Gastrocnemius medialis (tissue), 4 donors: ENCODE measurements at regions not wholly inside any gene's neighbourhood (a gene's known extent, or its start where the extent isn't known, plus 50 kb on each side); places are given as distances from the start of the nearest gene placed in this dataset.

ENCODE experiments used
- CTCF ChIP-seq, 5 experiments: fragments of 450-650 bp in 3 of 5; fragments of 200-600 bp in 2 of 5; sonication (generic) in 2 of 5; IDR thresholded peaks in 4 of 5; conservative IDR thresholded peaks in 1 of 5; 1 replicate in 4 of 5; 2 replicates in 1 of 5; pipeline ENCODE4 v1.5.1; 2016 to 2019; ENCODE audit warnings: antibody characterized with exemption in 5 of 5, mild to moderate bottlenecking in 3 of 5, moderate library complexity in 3 of 5
- POLR2A ChIP-seq, 2 donors: fragments of 450-650 bp; IDR thresholded peaks; one replicate each; pipeline ENCODE4 v1.6.1; 2017; ENCODE audit warnings: antibody characterized with exemption in 2 of 2, mild to moderate bottlenecking in 2 of 2, moderate library complexity in 2 of 2

- TF ChIP-seq CTCF (IDR thresholded peaks at IDR 0.05 in 4 of 5, conservative IDR thresholded peaks at IDR 0.05 in 1 of 5) (no peak), POLR2A (IDR thresholded peaks at IDR 0.05) (no peak)
Observed at GRCh38 chr5:173760461-173761177, 127.5 kb upstream of the CPEB4 start.
